WERI-Rb-1 (cell line): ENCODE measurements at regions not wholly inside any gene's neighbourhood (a gene's known extent, or its start where the extent isn't known, plus 50 kb on each side); places are given as distances from the start of the nearest gene placed in this dataset.

Experiments used
- DNase-seq: peaks from one replicate; pipeline ENCODE4 v3.0.0-alpha.2; 2020
- H3K27ac ChIP-seq: fragments of 250-450 bp; sonication (Bioruptor Pico); 2 replicates; pipeline ENCODE4 v1.5.1; 2020; ENCODE audit warnings: mild to moderate bottlenecking, moderate library complexity
- H3K27me3 ChIP-seq: fragments of 250-450 bp; sonication (Bioruptor Pico); 2 replicates; pipeline ENCODE4 v1.5.1; 2021; ENCODE audit warnings: mild to moderate bottlenecking, low read depth, moderate library complexity; ENCODE audit not compliant: insufficient read depth, severe bottlenecking
- H3K36me3 ChIP-seq: fragments of 250-450 bp; sonication (Bioruptor Pico); 2 replicates; pipeline ENCODE4 v1.5.1; 2020; ENCODE audit warnings: mild to moderate bottlenecking, moderate library complexity
- H3K4me3 ChIP-seq: 2 replicates; pipeline ENCODE4 v1.5.1; 2011; ENCODE audit warnings: low read depth, mild to moderate bottlenecking, control low read depth, low read length
- H3K9me3 ChIP-seq: fragments of 250-450 bp; sonication (Bioruptor Pico); 2 replicates; pipeline ENCODE4 v1.5.1; 2021; ENCODE audit warnings: mild to moderate bottlenecking, moderate library complexity; ENCODE audit not compliant: severe bottlenecking
- TF ChIP-seq, protein P1 (sequence below): IDR thresholded peaks from 2 replicates; pipeline ENCODE4 v1.5.1; 2011; ENCODE audit warnings: low read depth, mild to moderate bottlenecking, control low read depth, inconsistent platforms, low read length

DNA sequence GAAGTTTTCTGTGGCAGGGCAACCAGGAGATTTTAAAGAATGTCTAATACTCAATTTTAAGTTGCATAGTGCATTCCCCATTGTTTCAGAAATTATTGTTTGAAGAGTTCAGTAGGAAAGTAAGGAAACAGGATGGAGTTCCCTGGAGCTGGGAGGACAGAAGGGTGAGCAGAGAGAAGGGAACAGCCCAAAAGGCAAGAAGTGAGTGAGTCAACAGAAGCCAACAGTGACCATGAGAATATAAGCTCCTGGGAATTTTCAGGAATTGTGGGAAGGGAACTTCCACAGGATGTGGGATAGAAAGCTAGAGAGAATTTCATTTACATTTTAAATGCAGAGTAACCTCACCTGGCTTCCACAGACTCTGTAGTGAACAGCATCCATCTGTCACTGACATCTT is 268.1 kb upstream of the ATP5MC3 start:
- TF ChIP-seq, protein P1, sequence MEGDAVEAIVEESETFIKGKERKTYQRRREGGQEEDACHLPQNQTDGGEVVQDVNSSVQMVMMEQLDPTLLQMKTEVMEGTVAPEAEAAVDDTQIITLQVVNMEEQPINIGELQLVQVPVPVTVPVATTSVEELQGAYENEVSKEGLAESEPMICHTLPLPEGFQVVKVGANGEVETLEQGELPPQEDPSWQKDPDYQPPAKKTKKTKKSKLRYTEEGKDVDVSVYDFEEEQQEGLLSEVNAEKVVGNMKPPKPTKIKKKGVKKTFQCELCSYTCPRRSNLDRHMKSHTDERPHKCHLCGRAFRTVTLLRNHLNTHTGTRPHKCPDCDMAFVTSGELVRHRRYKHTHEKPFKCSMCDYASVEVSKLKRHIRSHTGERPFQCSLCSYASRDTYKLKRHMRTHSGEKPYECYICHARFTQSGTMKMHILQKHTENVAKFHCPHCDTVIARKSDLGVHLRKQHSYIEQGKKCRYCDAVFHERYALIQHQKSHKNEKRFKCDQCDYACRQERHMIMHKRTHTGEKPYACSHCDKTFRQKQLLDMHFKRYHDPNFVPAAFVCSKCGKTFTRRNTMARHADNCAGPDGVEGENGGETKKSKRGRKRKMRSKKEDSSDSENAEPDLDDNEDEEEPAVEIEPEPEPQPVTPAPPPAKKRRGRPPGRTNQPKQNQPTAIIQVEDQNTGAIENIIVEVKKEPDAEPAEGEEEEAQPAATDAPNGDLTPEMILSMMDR: no peak
- H3K4me3 ChIP-seq: no peak overlapping the region
- no peaks in the 10 kb centered on the region for H3K36me3 ChIP-seq
- H3K27ac ChIP-seq: no peak overlapping the region
- peaks cover 45% of the 10 kb centered on the region for H3K27me3 ChIP-seq
- DNase-seq: no peak
- H3K9me3 ChIP-seq: no peaks in the 10 kb centered on the region

DNA sequence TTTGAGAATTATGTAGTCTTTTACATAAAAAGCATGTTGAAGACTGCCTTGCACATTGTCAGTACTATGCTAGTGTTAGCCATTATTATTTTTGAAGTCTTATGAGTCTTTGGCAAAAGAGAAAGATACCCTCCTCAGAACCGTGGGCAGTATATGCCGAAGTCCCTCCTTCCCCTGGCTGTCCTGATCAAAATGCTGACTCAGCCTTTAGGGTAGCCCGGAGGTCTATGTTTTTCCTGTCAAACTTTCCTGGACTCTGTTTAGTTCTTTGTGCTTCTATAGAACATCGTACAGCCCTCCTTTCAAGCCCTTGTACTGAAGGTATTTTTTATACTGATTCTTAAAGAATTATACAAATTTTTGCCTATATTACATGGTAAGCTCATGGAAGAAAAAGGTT is 264.7 kb upstream of the ATP5MC3 start:
- H3K9me3 ChIP-seq: no peaks in the 10 kb centered on the region
- no peak overlapping the region for H3K4me3 ChIP-seq
- no peak for DNase-seq
- H3K27ac ChIP-seq: no peak overlapping the region
- TF ChIP-seq, protein P1: no peak
- no peaks in the 10 kb centered on the region for H3K36me3 ChIP-seq
- H3K27me3 ChIP-seq: peaks cover 61% of the 10 kb centered on the region

DNA sequence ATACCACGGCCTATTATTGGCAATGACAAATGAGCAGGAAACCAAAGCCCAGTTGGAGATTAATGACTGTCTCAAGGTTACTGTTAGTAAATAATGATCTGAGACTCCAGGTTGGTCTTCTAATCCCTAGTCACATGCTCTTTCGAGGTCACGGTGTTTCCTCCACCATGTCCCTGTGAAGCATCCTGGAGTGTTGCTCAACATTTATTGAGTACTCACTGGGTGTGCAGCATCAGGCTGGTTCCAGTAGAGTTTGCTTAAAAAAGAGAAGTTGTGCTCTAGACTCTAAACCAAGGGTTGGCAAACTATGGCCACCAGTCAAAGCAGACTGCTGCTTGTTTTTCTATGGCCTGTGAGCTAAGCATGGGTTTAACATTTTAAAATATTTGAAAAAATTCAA is 263.8 kb upstream of the ATP5MC3 start:
- H3K36me3 ChIP-seq: no peaks in the 10 kb centered on the region
- TF ChIP-seq, protein P1: no peak
- peaks cover 69% of the 10 kb centered on the region for H3K27me3 ChIP-seq
- DNase-seq: no peak
- H3K4me3 ChIP-seq: no peak overlapping the region
- H3K9me3 ChIP-seq: no peaks in the 10 kb centered on the region
- H3K27ac ChIP-seq: no peak overlapping the region

DNA sequence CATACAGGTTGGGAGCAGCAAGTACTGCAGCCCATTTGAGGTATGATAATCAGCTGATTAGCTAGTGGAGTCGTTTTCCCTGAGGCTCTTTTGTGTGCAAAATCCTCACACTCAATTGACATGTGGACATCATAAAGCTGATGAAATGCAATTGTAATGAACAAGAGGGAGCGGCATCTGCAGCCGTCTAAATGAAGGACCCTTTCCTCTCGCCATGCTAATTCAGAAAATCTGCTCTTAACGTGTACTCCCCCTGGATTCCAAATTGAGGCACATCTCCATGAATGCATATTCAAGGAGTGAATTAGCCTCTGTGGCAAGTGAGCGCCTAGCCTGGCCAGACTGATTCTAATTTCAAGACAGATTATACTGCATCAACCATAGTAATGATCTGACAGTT is 260.9 kb upstream of the ATP5MC3 start:
- TF ChIP-seq, protein P1: no peak
- no peaks in the 10 kb centered on the region for H3K36me3 ChIP-seq
- no peaks in the 10 kb centered on the region for H3K9me3 ChIP-seq
- H3K4me3 ChIP-seq: no peak overlapping the region
- H3K27ac ChIP-seq: no peak overlapping the region
- peaks cover 67% of the 10 kb centered on the region for H3K27me3 ChIP-seq
- no peak for DNase-seq

DNA sequence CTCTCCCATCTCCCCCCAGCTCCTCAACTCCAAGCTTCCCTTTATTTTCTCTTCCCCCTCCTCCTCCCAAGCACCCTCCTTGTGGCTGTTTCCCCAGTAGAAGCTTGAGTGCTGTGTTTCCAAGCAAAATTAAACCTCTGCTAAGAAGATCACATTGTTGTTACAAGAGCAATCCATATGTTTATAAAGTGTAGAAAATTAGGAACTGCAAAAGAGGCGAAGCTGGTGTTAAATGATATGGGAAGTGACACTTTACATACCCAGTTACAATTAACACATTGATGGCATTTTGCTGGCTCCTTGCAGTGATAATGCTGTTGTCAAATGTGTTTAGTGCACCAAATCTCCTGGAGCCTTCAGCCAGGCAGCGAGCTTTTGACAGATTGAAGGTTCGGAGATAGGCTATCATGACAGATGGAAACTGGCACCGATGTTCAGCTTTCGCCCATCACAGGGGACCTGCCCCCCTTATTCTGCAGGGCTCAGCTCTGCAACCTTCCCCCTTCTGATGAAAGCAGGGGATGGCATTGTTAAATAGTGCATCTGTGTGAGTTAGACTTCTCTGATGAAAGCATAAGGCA is 259.8 kb upstream of the ATP5MC3 start:
- no peaks in the 10 kb centered on the region for H3K9me3 ChIP-seq
- H3K27me3 ChIP-seq: peaks cover 66% of the 10 kb centered on the region
- H3K36me3 ChIP-seq: no peaks in the 10 kb centered on the region
- H3K27ac ChIP-seq: no peak overlapping the region
- no peak for DNase-seq
- TF ChIP-seq, protein P1: no peak
- H3K4me3 ChIP-seq: no peak overlapping the region

DNA sequence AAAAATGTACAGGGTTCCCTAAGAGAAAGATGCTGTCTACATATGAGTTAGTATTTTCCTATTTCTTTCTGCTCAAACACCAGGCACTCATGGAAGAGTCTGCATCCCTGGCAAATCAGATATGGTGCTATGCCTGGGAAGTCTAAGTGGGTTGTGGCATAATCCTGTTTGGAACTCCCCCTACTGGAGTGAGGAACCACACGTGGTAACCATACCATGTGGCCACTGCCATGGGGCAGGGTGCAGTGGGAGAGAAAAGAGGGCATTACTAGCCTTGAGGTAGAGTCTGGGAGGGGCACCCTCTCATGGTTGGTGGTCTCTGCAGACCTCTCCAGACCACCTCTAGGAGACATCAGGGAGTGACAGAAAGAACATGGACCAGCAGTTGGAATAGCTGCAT is 257.9 kb upstream of the ATP5MC3 start:
- Histone ChIP-seq H3K4me3 (no peak overlapping the region), H3K9me3 (no peaks in the 10 kb centered on the region), H3K36me3 (no peaks in the 10 kb centered on the region), H3K27ac (no peak overlapping the region), H3K27me3 (peaks cover 65% of the 10 kb centered on the region)
- no peak for DNase-seq
- TF ChIP-seq, protein P1: 0 out of 2 replicates have a peak, but pooled peaks have one; percentile 15
